Liver (tissue), 8 donors: ENCODE measurements at regions not wholly inside any gene's neighbourhood (a gene's known extent, or its start where the extent isn't known, plus 50 kb on each side); places are given as distances from the start of the nearest gene placed in this dataset.

ENCODE experiments used
- DNase-seq: peaks from one replicate; pipeline ENCODE4 v3.0.0-alpha.2; 2017; ENCODE audit warnings: low spot score
- H3K27ac ChIP-seq, 2 donors: one replicate each; pipeline ENCODE4 v1.7.0; 2013; ENCODE audit warnings: inconsistent platforms in 2 of 2, low read length in 2 of 2, control low read depth in 1 of 2, low read depth in 1 of 2, mild to moderate bottlenecking in 1 of 2
- H3K27me3 ChIP-seq, 4 donors: one replicate each; pipeline versions ENCODE4 v1.6.1 to v1.7.0; 2013; ENCODE audit warnings: low read length in 3 of 4, inconsistent platforms in 1 of 4, mild to moderate bottlenecking in 1 of 4, moderate library complexity in 1 of 4; ENCODE audit not compliant: control insufficient read depth in 4 of 4, insufficient read depth in 4 of 4
- H3K36me3 ChIP-seq, 4 donors: one replicate each; pipeline versions ENCODE4 v1.6.1 to v1.7.0; 2013; ENCODE audit warnings: low read length in 3 of 4, mild to moderate bottlenecking in 3 of 4, low read depth in 1 of 4, moderate library complexity in 1 of 4; ENCODE audit not compliant: control insufficient read depth in 4 of 4, insufficient read depth in 3 of 4
- H3K4me1 ChIP-seq, 4 donors: one replicate each; pipeline versions ENCODE4 v1.6.1 to v1.7.0; 2013; ENCODE audit warnings: low read length in 3 of 4, mild to moderate bottlenecking in 3 of 4, moderate library complexity in 1 of 4; ENCODE audit not compliant: control insufficient read depth in 4 of 4, insufficient read depth in 4 of 4
- H3K4me3 ChIP-seq, 3 donors: one replicate each; pipeline versions ENCODE4 v1.6.1 to v1.7.0; 2013; ENCODE audit warnings: low read length in 3 of 3, control low read depth in 1 of 3, low read depth in 1 of 3, mild to moderate bottlenecking in 1 of 3
- H3K9ac ChIP-seq, 2 donors: one replicate each; pipeline ENCODE4 v1.7.0; 2013; ENCODE audit warnings: low read length in 2 of 2, mild to moderate bottlenecking in 2 of 2, moderate library complexity in 2 of 2, control low read depth in 1 of 2, low read depth in 1 of 2
- H3K9me3 ChIP-seq, 4 donors: one replicate each; pipeline versions ENCODE4 v1.6.1 to v1.7.0; 2013; ENCODE audit warnings: low read length in 3 of 4; ENCODE audit not compliant: control insufficient read depth in 4 of 4
- EGR1 ChIP-seq, 2 donors: IDR thresholded peaks; 2 replicates each; pipeline ENCODE4 v1.6.1; 2016 to 2018; ENCODE audit warnings: antibody characterized with exemption in 2 of 2, low read depth in 2 of 2
- FOXA1 ChIP-seq: IDR thresholded peaks from 2 replicates; pipeline ENCODE4 v1.6.1; 2016; ENCODE audit warnings: antibody characterized with exemption
- GABPA ChIP-seq, 2 donors: IDR thresholded peaks in 1 of 2; conservative IDR thresholded peaks in 1 of 2; 2 replicates each; pipeline ENCODE4 v1.6.1; 2016; ENCODE audit warnings: antibody characterized with exemption in 2 of 2, mild to moderate bottlenecking in 1 of 2, moderate library complexity in 1 of 2
- HNF4A ChIP-seq, 2 donors: conservative IDR thresholded peaks; 2 replicates each; pipeline ENCODE4 v1.6.1; 2016; ENCODE audit warnings: antibody characterized with exemption in 2 of 2, mild to moderate bottlenecking in 2 of 2
- HNF4G ChIP-seq: IDR thresholded peaks from 2 replicates; pipeline ENCODE4 v1.6.1; 2016; ENCODE audit warnings: antibody characterized with exemption
- JUND ChIP-seq, 2 donors: IDR thresholded peaks; 2 replicates each; pipeline ENCODE4 v1.6.1; 2016; ENCODE audit warnings: antibody characterized with exemption in 2 of 2
- NR2F2 ChIP-seq: IDR thresholded peaks from 2 replicates; pipeline ENCODE4 v1.6.1; 2016; ENCODE audit warnings: antibody characterized with exemption
- RAD21 ChIP-seq, 2 donors: IDR thresholded peaks; 2 replicates each; pipeline ENCODE4 v1.6.1; 2016; ENCODE audit warnings: antibody characterized with exemption in 2 of 2, mild to moderate bottlenecking in 2 of 2
- TAF1 ChIP-seq: conservative IDR thresholded peaks from 2 replicates; pipeline ENCODE4 v1.6.1; 2016; ENCODE audit warnings: antibody characterized with exemption, mild to moderate bottlenecking
- YY1 ChIP-seq: IDR thresholded peaks from 2 replicates; pipeline ENCODE4 v1.6.1; 2016; ENCODE audit warnings: antibody characterized with exemption, mild to moderate bottlenecking
- WGBS: extraction: QIAGEN DNeasy Blood & Tissue Kit; methylation state at CpG from one replicate; pipeline ENCODE4 v1.1.7; 2013; 5-methylcytosine and 5-hydroxymethylcytosine counted together
- TF ChIP-seq, protein P1 (sequence below): IDR thresholded peaks from 2 replicates; pipeline ENCODE4 v1.6.1; 2016; ENCODE audit warnings: antibody characterized with exemption, mild to moderate bottlenecking
- TF ChIP-seq, protein P2 (sequence below): fragments of 150-350 bp; IDR thresholded peaks from 2 replicates; pipeline ENCODE4 v1.5.1; 2017; ENCODE audit warnings: improper control_type of control experiment, low read depth, low read length; ENCODE audit not compliant: missing input control
- TF ChIP-seq, protein P3 (sequence below): IDR thresholded peaks from 2 replicates; pipeline ENCODE4 v1.6.1; 2016; ENCODE audit warnings: antibody characterized with exemption
- TF ChIP-seq, protein P4 (sequence below): IDR thresholded peaks from 2 replicates; pipeline ENCODE4 v1.6.1; 2016; ENCODE audit warnings: antibody characterized with exemption
- TF ChIP-seq, protein P5 (sequence below): IDR thresholded peaks from 2 replicates; pipeline ENCODE4 v1.6.1; 2016; ENCODE audit warnings: antibody characterized with exemption
- donor health status: healthy.
- donor health status: healthy.
- donor health status: healthy.
- donor health status: healthy.
- donor health status: healthy.

DNA sequence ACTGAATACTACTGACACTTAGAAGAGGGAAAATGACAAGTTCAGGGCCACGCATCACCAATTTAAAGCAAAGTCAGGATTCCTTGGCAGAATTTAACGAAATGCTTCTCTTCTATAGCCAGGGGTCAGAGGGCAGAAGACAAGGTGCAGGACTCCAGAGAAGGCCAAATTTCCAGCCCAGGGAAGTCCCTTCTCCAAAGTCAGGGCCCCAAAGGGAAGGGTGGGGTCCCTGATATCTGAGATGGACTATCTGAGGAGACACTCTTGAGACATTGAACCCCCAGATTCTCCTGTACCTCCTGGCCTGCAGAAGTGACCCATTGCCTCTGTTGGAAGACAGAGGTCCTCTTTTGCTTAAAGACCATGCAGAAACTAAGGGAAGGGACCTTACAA, 91.2 kb downstream of the RPS6KA4 start (continued):
- TF ChIP-seq TAF1: no peak
- no peak for TF ChIP-seq JUND (IDR thresholded peaks at IDR 0.05)
- TF ChIP-seq RAD21 (IDR thresholded peaks at IDR 0.05): no peak
- TF ChIP-seq HNF4G: no peak
- no peak for TF ChIP-seq YY1

DNA sequence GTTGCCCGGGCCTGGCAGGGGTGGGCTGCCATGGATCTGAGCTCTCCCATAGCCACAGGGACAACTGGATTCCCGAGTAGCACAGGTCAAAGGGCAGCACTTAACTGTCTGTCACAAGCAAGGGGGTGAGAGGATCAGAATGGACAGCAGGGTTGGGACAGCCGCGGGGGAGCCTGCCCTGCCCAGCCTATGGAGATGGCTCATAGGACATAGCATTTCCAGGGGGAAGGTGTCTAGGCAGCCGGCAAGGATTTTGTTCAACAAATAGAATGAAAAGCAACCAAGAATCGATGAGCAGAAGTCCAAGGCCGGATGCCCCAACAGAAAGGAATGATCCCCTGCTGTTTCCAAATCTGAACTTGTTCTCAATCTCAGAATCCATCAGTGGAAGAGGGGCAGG, 92.9 kb downstream of the RPS6KA4 start:
- H3K4me1 ChIP-seq: peaks cover 3 to 24% (median 18%) of the 10 kb centered on the region in 4 donors
- H3K36me3 ChIP-seq: no peaks in the 10 kb centered on the region
- H3K4me3 ChIP-seq: no peak overlapping the region
- TF ChIP-seq, protein P1, sequence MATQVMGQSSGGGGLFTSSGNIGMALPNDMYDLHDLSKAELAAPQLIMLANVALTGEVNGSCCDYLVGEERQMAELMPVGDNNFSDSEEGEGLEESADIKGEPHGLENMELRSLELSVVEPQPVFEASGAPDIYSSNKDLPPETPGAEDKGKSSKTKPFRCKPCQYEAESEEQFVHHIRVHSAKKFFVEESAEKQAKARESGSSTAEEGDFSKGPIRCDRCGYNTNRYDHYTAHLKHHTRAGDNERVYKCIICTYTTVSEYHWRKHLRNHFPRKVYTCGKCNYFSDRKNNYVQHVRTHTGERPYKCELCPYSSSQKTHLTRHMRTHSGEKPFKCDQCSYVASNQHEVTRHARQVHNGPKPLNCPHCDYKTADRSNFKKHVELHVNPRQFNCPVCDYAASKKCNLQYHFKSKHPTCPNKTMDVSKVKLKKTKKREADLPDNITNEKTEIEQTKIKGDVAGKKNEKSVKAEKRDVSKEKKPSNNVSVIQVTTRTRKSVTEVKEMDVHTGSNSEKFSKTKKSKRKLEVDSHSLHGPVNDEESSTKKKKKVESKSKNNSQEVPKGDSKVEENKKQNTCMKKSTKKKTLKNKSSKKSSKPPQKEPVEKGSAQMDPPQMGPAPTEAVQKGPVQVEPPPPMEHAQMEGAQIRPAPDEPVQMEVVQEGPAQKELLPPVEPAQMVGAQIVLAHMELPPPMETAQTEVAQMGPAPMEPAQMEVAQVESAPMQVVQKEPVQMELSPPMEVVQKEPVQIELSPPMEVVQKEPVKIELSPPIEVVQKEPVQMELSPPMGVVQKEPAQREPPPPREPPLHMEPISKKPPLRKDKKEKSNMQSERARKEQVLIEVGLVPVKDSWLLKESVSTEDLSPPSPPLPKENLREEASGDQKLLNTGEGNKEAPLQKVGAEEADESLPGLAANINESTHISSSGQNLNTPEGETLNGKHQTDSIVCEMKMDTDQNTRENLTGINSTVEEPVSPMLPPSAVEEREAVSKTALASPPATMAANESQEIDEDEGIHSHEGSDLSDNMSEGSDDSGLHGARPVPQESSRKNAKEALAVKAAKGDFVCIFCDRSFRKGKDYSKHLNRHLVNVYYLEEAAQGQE: no peak
- no peak for TF ChIP-seq HNF4G
- no peak for TF ChIP-seq YY1
- TF ChIP-seq RAD21 (IDR thresholded peaks at IDR 0.05): no peak
- TF ChIP-seq HNF4A (conservative IDR thresholded peaks at IDR 0.05): no peak
- TF ChIP-seq, protein P2, sequence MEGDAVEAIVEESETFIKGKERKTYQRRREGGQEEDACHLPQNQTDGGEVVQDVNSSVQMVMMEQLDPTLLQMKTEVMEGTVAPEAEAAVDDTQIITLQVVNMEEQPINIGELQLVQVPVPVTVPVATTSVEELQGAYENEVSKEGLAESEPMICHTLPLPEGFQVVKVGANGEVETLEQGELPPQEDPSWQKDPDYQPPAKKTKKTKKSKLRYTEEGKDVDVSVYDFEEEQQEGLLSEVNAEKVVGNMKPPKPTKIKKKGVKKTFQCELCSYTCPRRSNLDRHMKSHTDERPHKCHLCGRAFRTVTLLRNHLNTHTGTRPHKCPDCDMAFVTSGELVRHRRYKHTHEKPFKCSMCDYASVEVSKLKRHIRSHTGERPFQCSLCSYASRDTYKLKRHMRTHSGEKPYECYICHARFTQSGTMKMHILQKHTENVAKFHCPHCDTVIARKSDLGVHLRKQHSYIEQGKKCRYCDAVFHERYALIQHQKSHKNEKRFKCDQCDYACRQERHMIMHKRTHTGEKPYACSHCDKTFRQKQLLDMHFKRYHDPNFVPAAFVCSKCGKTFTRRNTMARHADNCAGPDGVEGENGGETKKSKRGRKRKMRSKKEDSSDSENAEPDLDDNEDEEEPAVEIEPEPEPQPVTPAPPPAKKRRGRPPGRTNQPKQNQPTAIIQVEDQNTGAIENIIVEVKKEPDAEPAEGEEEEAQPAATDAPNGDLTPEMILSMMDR: no peak
- no peak for TF ChIP-seq JUND (IDR thresholded peaks at IDR 0.05)
- no peak overlapping the region for H3K27ac ChIP-seq
- 67% methylated on average over 7 of the region's 7 CpGs for WGBS
- H3K27me3 ChIP-seq: no peaks in the 10 kb centered on the region
- no peak overlapping the region for H3K9ac ChIP-seq
- no peaks in the 10 kb centered on the region for H3K9me3 ChIP-seq
- no peak for DNase-seq

DNA sequence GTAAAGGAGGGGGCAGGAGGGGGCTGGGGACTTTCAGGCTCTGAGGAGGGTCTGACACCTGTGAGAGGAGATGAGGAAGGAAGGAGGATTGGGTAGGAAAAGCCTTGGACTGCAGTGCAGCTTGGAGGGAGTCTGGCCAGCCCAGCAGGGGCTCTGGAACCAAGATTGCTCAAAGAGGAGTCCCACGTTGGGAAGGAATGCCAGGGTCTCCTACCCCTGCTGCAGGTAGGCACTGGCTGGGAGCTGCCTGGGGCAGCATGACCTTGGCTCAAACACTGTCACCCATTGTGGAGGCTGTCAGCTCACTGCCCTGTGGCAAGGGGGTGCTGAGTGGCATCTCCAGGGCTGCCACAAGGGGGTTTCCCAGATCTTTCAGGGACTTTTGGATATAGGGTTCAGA, 94.5 kb downstream of the RPS6KA4 start:
- Histone ChIP-seq H3K9me3 (no peaks in the 10 kb centered on the region), H3K4me3 (no peak overlapping the region), H3K4me1 (peaks cover 3 to 13% (median 9%) of the 10 kb centered on the region in 4 donors), H3K9ac (no peak overlapping the region), H3K36me3 (no peaks in the 10 kb centered on the region), H3K27ac (no peak overlapping the region), H3K27me3 (no peaks in the 10 kb centered on the region)
- TF ChIP-seq, protein P3, sequence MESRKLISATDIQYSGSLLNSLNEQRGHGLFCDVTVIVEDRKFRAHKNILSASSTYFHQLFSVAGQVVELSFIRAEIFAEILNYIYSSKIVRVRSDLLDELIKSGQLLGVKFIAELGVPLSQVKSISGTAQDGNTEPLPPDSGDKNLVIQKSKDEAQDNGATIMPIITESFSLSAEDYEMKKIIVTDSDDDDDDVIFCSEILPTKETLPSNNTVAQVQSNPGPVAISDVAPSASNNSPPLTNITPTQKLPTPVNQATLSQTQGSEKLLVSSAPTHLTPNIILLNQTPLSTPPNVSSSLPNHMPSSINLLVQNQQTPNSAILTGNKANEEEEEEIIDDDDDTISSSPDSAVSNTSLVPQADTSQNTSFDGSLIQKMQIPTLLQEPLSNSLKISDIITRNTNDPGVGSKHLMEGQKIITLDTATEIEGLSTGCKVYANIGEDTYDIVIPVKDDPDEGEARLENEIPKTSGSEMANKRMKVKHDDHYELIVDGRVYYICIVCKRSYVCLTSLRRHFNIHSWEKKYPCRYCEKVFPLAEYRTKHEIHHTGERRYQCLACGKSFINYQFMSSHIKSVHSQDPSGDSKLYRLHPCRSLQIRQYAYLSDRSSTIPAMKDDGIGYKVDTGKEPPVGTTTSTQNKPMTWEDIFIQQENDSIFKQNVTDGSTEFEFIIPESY: no peak
- TF ChIP-seq EGR1 (IDR thresholded peaks at IDR 0.05; ENCODE audit: low read depth in 2 of 2) (no peak), GABPA (IDR thresholded peaks at IDR 0.05 in 1 of 2, conservative IDR thresholded peaks at IDR 0.05 in 1 of 2) (no peak), RAD21 (IDR thresholded peaks at IDR 0.05) (no peak), NR2F2 (no peak), HNF4A (conservative IDR thresholded peaks at IDR 0.05) (no peak), FOXA1 (no peak), YY1 (no peak)
- TF ChIP-seq, protein P1: no peak
- TF ChIP-seq, protein P4, sequence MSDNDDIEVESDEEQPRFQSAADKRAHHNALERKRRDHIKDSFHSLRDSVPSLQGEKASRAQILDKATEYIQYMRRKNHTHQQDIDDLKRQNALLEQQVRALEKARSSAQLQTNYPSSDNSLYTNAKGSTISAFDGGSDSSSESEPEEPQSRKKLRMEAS: no peak
- TF ChIP-seq, protein P5, sequence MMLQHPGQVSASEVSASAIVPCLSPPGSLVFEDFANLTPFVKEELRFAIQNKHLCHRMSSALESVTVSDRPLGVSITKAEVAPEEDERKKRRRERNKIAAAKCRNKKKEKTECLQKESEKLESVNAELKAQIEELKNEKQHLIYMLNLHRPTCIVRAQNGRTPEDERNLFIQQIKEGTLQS: no peak
- TF ChIP-seq, protein P2: no peak
- DNase-seq: no peak
- whole genome bisulfite sequencing: 64% methylated on average over 1 of the region's 1 CpG
